NCI-H1930 (cell line): ENCODE measurements at regions not wholly inside any gene's neighbourhood (a gene's known extent, or its start where the extent isn't known, plus 50 kb on each side); places are given as distances from the start of the nearest gene placed in this dataset.
"Not testable (repeated sequence)": the region's sequence is repeated elsewhere in the genome, so short reads cannot be mapped to it uniquely, and the experiment has no call there.

Experiments used
- DNase-seq, 2 experiments: peaks; one replicate each; lab custom pipeline; 2025; lab: John Stamatoyannopoulos, UW

GRCh38 chr14:42508209-42508946 is 901.7 kb downstream of the LRFN5 start:
- no peak for DNase-seq

- no peak for DNase-seq
Measured at GRCh38 chr14:42504433-42504832, 897.8 kb downstream of the LRFN5 start.

- DNase-seq, result no peak
Measured at GRCh38 chr14:42499137-42499536, 892.5 kb downstream of the LRFN5 start.

GRCh38 chr14:42490536-42490935 is 883.9 kb downstream of the LRFN5 start:
- no peak for DNase-seq

- no peak for DNase-seq
Measured at GRCh38 chr14:42488965-42489364, 882.3 kb downstream of the LRFN5 start.

GRCh38 chr14:42482345-42482971 is 875.8 kb downstream of the LRFN5 start:
- not testable (repeated sequence) for DNase-seq

DNA sequence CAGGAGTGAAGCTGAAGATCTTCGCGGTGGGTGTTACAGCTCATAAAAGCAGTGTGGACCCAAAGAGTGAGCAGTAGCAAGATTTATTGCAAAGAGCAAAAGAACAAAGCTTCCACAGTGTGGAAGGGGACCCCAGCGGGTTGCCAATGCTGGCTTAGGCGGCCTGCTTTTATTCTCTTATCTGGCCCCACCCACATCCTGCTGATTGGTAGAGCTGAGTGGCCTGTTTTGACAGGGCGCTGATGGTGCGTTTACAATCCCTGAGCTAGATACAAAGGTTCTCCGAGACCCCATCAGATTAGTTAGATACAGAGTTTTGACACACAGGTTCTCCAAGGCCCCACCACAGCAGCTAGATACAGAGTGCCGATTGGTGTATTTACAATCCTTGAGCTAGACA is 875.0 kb downstream of the LRFN5 start:
- not testable (repeated sequence) for DNase-seq

DNA sequence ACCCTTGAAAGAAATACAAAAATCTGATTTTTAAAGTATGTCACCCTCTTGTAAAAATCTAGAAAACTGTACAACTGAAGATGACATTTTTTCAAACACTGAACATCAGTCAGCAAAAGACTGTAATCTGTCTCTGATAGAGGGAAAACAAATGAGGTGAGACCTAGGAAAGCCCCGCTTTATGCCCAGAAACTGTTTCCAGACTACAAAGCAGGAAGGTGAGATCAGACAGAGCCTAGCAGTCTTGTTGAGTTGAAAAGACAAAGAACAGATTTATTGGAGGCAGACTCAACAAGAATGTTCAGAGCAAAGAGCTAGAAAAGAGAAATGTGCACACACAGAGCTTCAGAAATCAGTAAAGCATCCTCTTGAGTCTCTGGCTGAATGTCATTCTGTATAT is 873.6 kb downstream of the LRFN5 start:
- no peak for DNase-seq

DNA sequence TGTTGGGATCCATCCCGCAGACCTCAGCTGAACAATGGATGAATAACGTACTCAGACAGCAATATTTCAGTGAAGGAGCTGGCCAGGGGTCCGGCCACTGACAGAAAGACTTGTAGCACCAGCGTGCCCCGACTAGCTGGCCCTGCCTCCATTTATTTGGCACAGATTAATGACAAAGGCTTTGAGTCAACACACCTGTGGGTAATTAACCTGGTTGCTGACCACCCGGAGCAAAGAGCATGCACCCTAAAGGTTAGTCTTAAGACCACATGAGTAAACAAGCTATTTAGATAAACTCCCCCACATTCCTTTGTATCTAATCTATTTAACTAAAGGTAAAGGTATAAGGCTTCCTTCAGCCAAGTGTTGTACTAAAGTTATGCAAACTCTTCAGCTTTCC is 868.6 kb downstream of the LRFN5 start:
- DNase-seq, result no peak

- no peak for DNase-seq
Measured at GRCh38 chr14:42470427-42470719, 863.7 kb downstream of the LRFN5 start.

DNA sequence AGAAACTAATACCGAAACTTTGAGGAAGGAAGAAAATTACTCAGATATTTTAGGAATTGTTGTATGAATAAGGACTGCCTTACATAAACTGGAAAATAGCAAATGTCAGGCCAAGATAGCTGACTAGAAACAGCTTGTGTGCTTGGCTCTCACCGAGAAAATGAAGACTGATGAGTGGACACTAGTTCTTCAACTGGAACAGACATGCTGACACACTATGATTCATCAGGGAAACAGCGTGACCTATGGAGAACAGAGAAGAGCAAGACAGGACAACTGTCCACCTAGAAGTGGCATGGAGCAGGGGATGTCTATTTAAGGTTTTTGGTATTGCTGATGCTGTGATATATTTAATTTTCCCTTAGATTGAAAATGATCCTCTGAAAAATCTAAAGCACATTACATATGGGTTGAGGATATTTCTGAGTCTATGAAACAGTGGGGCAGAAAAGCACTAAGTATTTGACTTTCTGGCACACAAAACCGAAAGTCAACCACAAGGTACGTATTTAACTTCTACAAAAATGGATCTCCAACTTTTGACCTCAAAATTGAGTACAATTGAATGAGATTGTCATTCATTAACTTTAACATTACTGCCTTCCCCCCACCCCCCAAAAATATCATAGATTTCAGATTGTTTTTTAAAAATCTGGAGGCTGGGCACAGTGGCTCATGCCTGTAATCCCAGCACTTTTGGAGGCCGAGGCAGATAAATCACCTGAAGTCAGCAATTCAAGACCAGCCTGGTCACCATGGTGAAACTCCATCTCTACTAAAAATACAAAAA is 863.2 kb downstream of the LRFN5 start:
- DNase-seq, result no peak

- no peak for DNase-seq
Measured at GRCh38 chr14:42460673-42461072, 854.0 kb downstream of the LRFN5 start.

- no peak for DNase-seq
Measured at GRCh38 chr14:42459171-42459685, 852.6 kb downstream of the LRFN5 start.

DNA sequence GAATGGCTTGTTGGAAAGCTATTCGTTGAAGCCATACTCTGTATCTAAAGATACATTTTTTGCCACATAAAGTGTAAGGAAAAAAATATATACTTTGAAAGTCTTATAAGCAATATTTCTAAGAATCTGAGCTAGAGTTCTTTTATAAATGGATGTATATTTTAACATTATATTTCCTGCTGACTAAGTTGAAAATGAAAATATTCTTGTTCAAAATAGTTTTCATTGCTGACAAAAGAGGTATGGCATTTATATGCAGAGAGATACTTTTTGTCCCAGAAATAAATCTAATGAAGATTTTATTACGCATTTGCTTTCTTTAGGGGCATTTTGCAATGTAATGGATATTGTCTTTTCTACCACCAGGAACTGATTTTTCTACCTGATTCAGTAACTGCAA is 834.9 kb downstream of the LRFN5 start:
- DNase-seq, result no peak

GRCh38 chr14:42437809-42438208 is 831.1 kb downstream of the LRFN5 start:
- no peak for DNase-seq

DNA sequence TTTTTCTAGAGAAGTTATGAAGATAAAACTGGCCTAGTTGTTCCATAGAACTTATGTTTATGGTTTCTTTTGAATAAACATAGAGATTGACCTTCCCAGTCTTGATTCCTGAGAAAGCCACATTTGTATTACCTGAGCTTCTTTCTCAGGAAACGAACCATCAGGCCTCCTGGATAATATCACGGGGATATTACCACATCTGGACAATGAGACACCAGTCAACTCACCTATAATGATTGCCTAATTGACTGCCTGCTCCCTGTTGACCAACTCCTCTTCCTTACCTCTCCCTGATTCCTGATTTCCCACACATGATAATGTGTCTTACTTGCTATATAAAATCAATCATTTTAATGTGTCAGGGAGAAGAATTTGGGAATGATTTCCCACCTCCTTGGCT is 822.7 kb downstream of the LRFN5 start:
- DNase-seq, result no peak

- no peak for DNase-seq
Measured at GRCh38 chr14:42428996-42429395, 822.3 kb downstream of the LRFN5 start.

DNA sequence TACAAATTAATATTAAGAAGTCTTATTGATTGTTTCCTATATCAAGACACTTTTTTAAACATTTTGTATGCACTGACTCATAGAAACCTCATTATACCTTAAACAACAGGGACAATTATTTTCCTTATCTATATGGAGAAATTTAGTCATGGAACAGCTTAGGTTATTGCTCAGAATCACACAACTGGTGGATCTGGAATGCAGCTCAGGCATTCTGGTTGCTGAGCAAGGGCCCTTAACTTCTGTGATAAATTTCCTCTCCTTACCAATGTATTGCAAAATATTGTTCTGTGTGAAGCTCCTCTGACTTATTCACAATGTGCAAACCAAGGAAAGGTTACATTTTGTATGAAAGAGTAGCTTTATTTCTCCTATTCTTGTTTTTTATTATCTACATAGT is 817.8 kb downstream of the LRFN5 start:
- DNase-seq, result no peak

- no peak for DNase-seq
Measured at GRCh38 chr14:42421377-42422078, 814.9 kb downstream of the LRFN5 start.

DNA sequence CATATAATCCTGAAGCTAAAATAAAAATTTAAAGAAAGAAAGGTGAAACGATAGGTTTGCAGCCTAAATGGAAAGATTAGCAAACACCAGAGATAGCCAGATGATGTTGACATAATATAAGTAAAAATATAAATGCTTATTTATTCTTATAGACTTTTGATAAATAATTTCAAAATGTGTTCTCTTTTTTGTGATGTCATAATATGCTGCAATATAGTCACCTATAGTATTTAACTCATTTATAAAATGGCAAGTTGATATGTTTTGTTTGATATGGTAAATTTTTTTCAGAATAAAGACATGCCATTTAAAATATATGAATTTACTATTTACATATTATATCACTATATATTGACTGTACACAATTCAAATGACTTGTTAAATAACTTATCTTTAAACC is 813.4 kb downstream of the LRFN5 start:
- no peak for DNase-seq

DNA sequence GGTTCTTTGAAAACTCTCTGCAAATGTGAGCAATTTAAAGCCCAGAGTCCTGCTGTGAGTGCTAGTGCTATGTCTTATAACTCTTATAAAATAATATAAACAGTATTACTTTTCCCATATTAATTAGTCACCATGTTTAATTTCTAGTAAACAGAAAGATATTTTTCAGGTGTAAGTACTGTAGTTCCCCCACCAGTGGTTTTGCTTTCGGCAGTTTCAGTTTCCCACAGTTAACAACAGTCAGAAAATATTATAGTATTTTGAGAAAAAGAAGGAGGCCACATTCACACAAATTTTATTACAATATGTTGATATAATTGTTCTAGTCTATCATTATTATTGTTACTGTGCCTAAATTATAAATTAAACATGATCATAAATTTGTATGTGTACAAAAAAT is 800.5 kb downstream of the LRFN5 start:
- no peak for DNase-seq

GRCh38 chr14:42391146-42391834 is 784.6 kb downstream of the LRFN5 start:
- no peak for DNase-seq
